GM18870 (cell line): ENCODE measurements at regions not wholly inside any gene's neighbourhood (a gene's known extent, or its start where the extent isn't known, plus 50 kb on each side); places are given as distances from the start of the nearest gene placed in this dataset.

Source experiments
- ATAC-seq: cut with Tn5 transposase; IDR thresholded peaks from one replicate; pipeline ENCODE4 v1.9.1; 2021; ENCODE audit warnings: moderate library complexity; ENCODE audit not compliant: unreplicated experiment

DNA sequence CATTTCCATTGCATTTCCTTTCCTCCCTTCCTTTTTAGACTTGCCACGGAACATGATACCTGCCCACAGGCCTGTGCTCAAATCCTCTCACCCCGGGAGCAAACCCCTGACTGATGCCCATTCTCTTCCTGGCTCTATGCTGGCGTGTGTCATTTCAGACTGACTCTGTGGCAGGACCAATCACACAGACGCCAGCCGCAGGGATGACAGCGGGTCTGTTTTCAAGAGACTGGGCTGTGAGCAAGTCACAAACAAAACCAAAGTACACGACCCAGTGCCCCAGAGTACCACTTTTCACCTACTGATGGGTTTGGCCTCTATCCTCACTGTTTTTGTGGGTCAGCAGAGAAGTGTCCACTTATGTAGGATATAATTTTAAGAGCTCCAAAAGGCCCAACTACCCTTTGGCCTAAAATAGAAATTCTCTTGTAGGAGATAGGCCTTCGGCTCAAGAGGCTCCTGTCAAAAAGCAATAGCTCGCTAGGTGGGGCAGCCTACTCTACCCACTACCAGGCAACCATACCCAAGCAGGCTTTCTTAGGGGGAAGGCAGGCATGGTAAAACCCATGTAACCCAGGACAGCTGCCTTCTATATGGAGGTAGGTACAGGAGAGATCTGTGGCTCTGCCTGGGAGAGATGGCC, 215.7 kb downstream of the CDC5L start:
- no peak for ATAC-seq

DNA sequence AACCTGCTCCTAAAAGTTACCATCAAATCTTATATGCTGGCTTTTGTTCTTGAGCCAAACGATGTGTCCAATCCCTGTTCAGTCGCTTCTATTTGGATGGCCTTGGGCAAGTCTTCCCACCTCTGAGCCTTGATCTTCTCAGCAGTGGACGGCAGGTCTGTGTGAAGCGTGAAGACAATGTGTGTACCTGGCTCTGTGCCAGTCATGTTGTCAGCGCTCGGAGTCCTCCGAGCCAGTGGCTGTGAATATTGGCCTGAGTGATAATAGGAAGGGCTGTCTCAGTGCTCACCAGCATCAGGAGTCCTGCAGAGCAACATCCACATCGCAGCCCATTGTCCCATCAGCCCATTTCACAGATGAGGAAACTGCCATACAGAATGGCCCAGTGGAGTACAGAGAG, 219.0 kb downstream of the CDC5L start:
- no peak for ATAC-seq

DNA sequence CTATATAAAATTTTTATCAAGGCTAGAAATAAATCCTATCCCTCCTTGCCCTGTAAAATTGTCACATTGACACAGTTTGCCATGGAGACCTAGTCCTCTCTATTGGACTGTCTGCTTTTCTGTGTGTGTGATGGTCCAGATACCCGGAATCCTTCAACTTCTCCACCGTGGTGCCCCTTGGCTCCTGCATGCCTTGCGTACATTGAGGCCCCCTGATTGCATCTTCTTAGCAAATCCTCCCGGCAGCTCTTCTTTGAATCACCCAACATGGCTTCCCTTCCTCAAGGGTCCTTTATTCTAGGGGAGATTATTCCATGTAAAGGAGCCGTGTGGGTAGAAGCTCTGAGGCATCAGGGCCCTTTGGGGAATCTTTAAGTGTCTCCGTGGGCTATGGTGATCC, 219.5 kb downstream of the CDC5L start:
- no peak for ATAC-seq

GRCh38 chr6:44608175-44608574, 220.7 kb downstream of the CDC5L start:
- ATAC-seq: no peak

GRCh38 chr6:44609051-44609612, 221.6 kb downstream of the CDC5L start:
- no peak for ATAC-seq

DNA sequence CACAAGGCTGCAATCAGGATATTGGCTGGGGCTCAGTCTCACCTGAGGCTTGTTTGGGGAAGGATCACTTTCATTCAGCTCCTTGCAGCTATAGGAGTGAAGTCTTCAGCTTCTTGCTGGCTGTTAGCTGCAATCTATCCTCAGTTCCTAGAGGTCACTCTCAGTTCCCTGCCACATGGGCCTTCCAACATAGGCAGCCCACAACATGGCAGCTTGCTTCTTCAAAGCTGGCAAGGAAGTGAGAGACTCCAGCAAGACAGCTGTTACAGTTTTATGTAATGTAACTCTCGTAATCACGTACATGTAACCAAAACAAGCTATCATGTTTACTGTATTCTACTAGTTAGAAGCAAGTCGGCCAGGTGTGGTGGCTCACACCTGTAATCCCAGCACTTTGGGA, 226.9 kb downstream of the CDC5L start:
- ATAC-seq: no peak

GRCh38 chr6:44615621-44616020, 228.1 kb downstream of the CDC5L start:
- ATAC-seq: no peak

GRCh38 chr6:44617416-44617815, 229.9 kb downstream of the CDC5L start:
- no peak for ATAC-seq

DNA sequence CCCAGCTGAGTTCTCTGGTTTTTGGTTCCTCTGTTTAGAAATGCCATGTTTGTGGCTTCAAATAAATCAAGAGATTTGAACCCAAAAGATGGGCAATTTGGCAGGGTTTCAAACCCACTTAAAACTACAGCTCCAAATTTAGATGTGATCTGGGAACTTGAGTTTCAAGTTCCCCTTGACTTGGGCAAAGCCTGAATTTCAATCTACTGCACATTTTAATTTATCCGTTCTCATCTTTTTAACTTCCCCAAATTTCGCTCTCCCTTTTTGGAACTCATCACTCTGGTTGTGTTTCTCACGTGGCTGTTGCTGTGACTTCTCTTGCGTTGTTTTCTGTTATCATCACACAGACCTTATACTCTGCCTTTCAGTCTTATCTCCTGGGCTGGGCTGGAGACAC, 230.9 kb downstream of the CDC5L start:
- no peak for ATAC-seq

DNA sequence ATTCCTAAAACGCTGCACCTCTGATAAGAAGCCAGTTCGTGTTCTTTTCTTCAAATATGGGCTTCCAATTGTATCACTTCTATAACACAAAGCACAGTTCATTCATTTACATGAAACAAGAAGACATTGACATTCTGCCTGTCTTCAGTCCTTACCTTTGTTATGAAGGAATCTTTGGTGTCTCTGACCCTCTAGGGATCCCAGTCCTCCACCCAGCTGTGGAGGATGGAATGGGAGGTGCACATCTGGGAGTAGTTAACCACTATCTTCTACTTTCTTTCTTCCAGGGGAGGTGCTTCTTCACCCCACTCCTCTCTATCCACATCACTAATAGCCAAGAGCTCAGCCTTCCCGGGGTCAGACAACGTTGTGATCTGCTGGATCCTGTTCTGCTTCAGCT, 233.4 kb downstream of the CDC5L start:
- no peak for ATAC-seq

GRCh38 chr6:44621846-44622245, 234.3 kb downstream of the CDC5L start:
- ATAC-seq: no peak

- no peak for ATAC-seq
These were observed 235.0 kb downstream of the CDC5L start for GRCh38 chr6:44622555-44622954.

GRCh38 chr6:44622956-44623355, 235.4 kb downstream of the CDC5L start:
- no peak for ATAC-seq

- ATAC-seq: no peak
These were observed 236.7 kb downstream of the CDC5L start for GRCh38 chr6:44624226-44624625.

DNA sequence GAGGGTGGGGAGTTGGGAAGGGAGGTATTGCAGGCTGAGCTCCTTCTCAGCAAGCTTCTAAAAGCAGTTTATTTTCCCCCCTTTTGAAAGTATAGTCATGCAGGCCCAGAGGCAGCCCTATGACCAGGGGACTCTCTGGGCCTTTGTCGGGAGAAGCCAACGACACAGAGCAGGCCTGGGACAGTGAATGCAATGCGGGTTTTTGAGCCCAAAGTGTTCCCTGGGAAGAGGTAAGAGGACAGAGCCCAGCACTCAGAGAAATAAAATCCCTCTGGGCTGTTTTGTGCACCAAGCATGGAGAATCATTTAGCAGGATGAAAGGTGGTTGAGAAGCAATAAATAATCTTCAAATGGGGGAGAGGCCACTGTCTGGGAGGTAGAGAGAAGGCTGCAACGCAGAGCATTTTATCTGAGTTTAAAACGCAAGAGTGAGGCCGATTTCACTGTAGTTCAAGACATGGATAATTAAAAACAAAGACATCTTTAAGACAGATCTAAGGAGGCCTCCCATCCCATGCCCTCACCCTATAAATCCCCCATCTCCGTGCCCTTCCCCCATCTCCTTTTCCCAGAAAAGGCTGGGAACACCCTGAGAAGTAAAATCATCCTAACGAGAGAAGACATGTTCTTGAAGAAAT, 237.5 kb downstream of the CDC5L start:
- ATAC-seq: no peak

- no peak for ATAC-seq
These were observed 238.5 kb downstream of the CDC5L start for GRCh38 chr6:44625996-44626395.

DNA sequence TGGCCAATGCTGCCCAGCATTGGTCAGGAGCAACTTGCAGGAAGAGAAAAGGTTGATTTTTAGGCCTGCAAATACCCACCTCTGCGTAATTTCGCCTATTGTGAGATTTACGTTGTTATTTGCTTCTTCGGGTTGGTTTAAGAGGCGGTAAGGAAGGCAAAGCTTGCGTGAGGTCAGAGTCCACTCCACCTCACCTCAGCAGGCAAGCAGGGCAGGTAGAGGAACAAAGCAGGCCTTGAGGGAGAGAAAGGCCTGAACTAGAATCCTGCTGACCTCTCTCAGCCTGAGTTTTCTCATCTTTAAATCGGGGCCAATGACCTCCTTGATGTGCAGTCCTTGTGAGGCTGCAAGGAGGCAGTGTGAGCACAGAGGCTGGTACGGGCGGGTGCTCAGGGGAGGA, 239.1 kb downstream of the CDC5L start:
- ATAC-seq: no peak

GRCh38 chr6:44627091-44627882, 239.8 kb downstream of the CDC5L start:
- ATAC-seq: no peak

GRCh38 chr6:44627883-44628271, 240.4 kb downstream of the CDC5L start:
- ATAC-seq: no peak

- ATAC-seq: no peak
These were observed 240.8 kb downstream of the CDC5L start for GRCh38 chr6:44628347-44628746.

- no peak for ATAC-seq
These were observed 242.1 kb downstream of the CDC5L start for GRCh38 chr6:44629636-44630035.
